HL-60 (cell line): ENCODE measurements at regions not wholly inside any gene's neighbourhood (a gene's known extent, or its start where the extent isn't known, plus 50 kb on each side); places are given as distances from the start of the nearest gene placed in this dataset.

Experiments used
- DNase-seq, 2 experiments: peaks; one replicate each; pipeline ENCODE4 v3.0.0-alpha.2; 2010 to 2020; ENCODE audit warnings: low read depth in 1 of 2, low spot score in 1 of 2
- H3K27ac ChIP-seq: fragments of 250-450 bp; sonication (Bioruptor Pico); replicated peaks from 2 replicates; pipeline ENCODE4 v1.5.1; 2020; ENCODE audit warnings: mild to moderate bottlenecking, moderate library complexity
- H3K27me3 ChIP-seq: fragments of 250-450 bp; sonication (Bioruptor Pico); 2 replicates; pipeline ENCODE4 v1.5.1; 2021; ENCODE audit warnings: mild to moderate bottlenecking, moderate library complexity; ENCODE audit not compliant: insufficient read depth, poor library complexity, severe bottlenecking
- H3K4me3 ChIP-seq: replicated peaks from 2 replicates; pipeline ENCODE4 v1.5.1; 2011; ENCODE audit warnings: mild to moderate bottlenecking, control low read depth, low read length; ENCODE audit not compliant: insufficient read depth
- GABPA ChIP-seq: IDR thresholded peaks from 2 replicates; pipeline ENCODE4 v1.6.1; 2012; ENCODE audit warnings: low read depth
- POLR2AphosphoS5 ChIP-seq: IDR thresholded peaks from 2 replicates; pipeline ENCODE4 v1.6.1; 2012; ENCODE audit warnings: low read depth
- SPI1 ChIP-seq: IDR thresholded peaks from 2 replicates; pipeline ENCODE4 v1.6.1; 2012; ENCODE audit warnings: low read depth, mild to moderate bottlenecking, borderline replicate concordance
- TF ChIP-seq, protein P1 (sequence below): IDR thresholded peaks from one replicate; pipeline ENCODE4 v1.5.1; 2011; ENCODE audit warnings: low read length, control low read depth, inconsistent platforms; ENCODE audit not compliant: insufficient read depth
- TF ChIP-seq, protein P2 (sequence below): IDR thresholded peaks from 2 replicates; pipeline ENCODE4 v1.6.1; 2012; ENCODE audit warnings: low read depth; ENCODE audit not compliant: insufficient replicate concordance

DNA sequence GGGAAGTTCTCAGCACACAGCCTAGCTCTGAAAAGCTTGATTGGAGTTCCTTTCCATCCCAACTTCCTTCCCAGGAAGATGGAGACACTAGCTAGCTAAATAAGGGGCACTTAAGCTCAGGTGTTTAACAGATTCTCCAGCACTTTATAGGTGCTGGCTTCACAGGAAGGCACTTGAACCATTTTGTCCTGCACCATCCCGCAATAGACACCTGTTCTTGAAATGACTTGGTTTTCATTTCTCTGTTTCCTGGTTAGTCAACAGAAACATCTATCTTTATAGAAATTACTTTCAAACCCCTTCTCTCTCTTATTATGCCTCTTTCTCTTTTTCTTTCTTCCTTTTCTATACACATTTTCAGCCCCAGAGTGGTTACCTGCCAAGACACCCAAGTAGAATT is 409.9 kb upstream of the ZFHX3 start:
- Histone ChIP-seq H3K27ac (no peak overlapping the region), H3K4me3 (no peak overlapping the region), H3K27me3 (peaks cover 2% of the 10 kb centered on the region)
- TF ChIP-seq SPI1 = no peak
- TF ChIP-seq, protein P1, sequence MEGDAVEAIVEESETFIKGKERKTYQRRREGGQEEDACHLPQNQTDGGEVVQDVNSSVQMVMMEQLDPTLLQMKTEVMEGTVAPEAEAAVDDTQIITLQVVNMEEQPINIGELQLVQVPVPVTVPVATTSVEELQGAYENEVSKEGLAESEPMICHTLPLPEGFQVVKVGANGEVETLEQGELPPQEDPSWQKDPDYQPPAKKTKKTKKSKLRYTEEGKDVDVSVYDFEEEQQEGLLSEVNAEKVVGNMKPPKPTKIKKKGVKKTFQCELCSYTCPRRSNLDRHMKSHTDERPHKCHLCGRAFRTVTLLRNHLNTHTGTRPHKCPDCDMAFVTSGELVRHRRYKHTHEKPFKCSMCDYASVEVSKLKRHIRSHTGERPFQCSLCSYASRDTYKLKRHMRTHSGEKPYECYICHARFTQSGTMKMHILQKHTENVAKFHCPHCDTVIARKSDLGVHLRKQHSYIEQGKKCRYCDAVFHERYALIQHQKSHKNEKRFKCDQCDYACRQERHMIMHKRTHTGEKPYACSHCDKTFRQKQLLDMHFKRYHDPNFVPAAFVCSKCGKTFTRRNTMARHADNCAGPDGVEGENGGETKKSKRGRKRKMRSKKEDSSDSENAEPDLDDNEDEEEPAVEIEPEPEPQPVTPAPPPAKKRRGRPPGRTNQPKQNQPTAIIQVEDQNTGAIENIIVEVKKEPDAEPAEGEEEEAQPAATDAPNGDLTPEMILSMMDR = no peak
- no peak for TF ChIP-seq GABPA
- no peak for DNase-seq

DNA sequence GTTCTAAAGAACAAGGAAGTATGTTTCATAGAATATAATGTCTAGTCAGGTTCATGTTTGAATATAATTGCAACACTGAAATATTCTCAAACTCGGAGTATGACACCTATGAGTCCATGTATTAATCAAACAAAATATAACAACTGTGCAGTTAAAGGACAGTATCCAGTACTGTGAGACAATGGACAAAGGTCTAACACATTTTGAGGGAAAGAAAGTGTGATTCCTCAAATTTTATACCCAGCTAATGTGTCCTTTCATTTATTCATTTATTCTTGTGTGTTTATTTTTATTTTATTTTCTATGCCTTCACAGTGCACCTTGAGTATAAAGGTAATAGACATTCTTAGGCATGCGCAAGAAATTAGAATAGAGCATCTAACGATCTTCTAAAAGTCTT is 401.0 kb upstream of the ZFHX3 start:
- H3K27me3 ChIP-seq = no peaks in the 10 kb centered on the region
- no peak for TF ChIP-seq SPI1
- no peak for TF ChIP-seq POLR2AphosphoS5
- no peak overlapping the region for H3K27ac ChIP-seq
- no peak for DNase-seq
- no peak overlapping the region for H3K4me3 ChIP-seq

DNA sequence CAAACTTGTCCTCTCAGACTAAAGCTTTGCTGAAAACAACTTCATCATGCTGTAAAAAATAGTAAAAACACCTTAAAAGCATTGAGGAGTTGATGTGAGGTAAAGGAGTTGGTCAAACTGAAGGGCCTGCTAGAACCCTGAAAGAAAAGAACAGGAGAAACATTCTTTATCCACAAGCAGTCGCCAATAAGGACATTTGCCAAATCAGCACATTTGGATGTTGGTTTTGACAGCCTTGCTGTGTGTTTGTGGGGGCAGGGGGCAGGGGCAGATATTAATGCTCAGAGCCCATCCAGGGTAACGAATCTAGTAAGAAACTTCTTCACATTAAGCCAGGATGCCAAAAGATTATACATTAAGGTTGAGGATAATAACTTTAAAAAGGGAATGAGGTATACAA is 399.9 kb upstream of the ZFHX3 start:
- Histone ChIP-seq H3K27me3 (no peaks in the 10 kb centered on the region), H3K4me3 (no peak overlapping the region), H3K27ac (no peak overlapping the region)
- no peak for TF ChIP-seq GABPA
- TF ChIP-seq, protein P2, sequence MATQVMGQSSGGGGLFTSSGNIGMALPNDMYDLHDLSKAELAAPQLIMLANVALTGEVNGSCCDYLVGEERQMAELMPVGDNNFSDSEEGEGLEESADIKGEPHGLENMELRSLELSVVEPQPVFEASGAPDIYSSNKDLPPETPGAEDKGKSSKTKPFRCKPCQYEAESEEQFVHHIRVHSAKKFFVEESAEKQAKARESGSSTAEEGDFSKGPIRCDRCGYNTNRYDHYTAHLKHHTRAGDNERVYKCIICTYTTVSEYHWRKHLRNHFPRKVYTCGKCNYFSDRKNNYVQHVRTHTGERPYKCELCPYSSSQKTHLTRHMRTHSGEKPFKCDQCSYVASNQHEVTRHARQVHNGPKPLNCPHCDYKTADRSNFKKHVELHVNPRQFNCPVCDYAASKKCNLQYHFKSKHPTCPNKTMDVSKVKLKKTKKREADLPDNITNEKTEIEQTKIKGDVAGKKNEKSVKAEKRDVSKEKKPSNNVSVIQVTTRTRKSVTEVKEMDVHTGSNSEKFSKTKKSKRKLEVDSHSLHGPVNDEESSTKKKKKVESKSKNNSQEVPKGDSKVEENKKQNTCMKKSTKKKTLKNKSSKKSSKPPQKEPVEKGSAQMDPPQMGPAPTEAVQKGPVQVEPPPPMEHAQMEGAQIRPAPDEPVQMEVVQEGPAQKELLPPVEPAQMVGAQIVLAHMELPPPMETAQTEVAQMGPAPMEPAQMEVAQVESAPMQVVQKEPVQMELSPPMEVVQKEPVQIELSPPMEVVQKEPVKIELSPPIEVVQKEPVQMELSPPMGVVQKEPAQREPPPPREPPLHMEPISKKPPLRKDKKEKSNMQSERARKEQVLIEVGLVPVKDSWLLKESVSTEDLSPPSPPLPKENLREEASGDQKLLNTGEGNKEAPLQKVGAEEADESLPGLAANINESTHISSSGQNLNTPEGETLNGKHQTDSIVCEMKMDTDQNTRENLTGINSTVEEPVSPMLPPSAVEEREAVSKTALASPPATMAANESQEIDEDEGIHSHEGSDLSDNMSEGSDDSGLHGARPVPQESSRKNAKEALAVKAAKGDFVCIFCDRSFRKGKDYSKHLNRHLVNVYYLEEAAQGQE = no peak
- TF ChIP-seq SPI1 = no peak
- TF ChIP-seq, protein P1 = no peak
- TF ChIP-seq POLR2AphosphoS5 = no peak
- no peak for DNase-seq

DNA sequence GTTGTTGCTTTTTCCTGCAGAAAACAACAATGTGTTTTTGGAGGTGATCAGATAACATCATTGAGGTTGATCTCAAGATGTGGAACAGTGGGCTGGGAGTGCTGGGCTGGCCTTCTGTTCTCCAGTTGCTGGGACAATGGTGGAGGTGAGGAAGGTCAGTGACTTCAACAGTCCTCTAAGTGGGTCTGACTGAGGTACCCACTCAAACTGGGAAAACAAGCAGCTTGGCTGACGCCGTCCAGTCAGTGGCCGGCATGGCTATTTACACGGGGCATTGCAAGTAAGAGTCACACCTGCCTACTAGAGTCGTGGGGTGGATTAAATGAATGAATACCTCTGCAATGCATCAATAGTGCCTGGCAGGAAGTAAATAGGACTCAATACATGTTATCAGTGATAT is 386.7 kb upstream of the ZFHX3 start:
- no peak for DNase-seq
- TF ChIP-seq, protein P1 = no peak
- no peak for TF ChIP-seq SPI1
- no peak overlapping the region for H3K4me3 ChIP-seq

DNA sequence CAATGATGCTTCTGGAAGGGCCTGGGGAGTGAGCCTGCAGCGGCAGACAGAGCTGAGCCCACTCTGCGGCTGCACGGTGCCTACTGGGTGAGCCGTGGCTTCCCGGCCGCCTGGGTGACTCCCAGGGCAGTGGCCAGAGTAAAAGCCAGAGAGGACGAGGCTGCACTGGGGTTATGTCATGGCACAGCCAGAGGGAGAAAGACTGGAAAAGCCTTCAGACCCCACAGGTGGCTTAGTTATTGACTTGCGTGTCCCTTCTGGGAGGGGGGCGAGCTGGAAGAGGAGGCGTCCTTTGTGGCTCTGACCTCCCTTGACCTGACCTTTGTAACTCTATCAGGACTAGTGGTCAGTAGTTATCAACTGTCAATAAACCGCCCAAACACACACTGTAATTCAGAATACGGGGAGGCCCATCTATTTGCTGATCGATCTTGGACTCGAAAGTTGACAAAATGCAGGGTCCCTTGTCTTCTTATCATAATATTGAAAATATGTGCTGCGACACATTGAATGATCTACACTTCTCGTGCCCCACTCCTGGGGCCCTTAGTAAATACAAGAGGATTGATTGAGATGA is 385.9 kb upstream of the ZFHX3 start:
- no peak for DNase-seq
- TF ChIP-seq GABPA (no peak), POLR2AphosphoS5 (no peak)
- no peak overlapping the region for H3K27ac ChIP-seq

More for the DNA sequence above, 386.7 kb upstream of the ZFHX3 start:
- no peaks in the 10 kb centered on the region for H3K27me3 ChIP-seq
- H3K27ac ChIP-seq = no peak overlapping the region

More for the DNA sequence above, 385.9 kb upstream of the ZFHX3 start:
- Histone ChIP-seq H3K27me3 (no peaks in the 10 kb centered on the region), H3K4me3 (no peak overlapping the region)
